ENCODE measurements at regions not wholly inside any gene's neighbourhood (a gene's known extent, or its start where the extent isn't known, plus 50 kb on each side); places are given as distances from the start of the nearest gene placed in this dataset.

DNA sequence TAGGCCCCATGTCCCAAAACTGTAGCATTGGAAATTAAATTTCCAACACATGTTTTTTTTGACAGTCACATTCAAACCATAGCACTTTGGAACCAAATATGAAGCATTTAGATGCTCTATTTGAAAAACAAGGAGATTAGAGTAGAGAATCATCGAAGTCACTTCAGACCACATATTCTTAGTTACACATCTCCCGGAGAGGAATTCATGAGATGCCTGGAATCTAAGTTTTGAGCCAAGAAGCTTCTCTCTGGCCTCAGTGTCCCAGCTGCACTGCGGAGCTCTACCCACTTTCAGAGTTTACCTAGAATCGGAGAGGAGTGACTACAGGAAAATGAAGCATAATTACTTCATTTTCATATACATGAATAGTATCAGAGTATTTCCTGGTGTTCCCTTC lies 385.9 kb downstream of the TNS1 start:
- 62% methylated on average over 4 of the region's 4 CpGs for WGBS (ENCODE audit: low lambda C conversion rate)
- POLR2A ChIA-PET, result no interaction called here

GRCh38 chr2:217615171-217615570 lies 387.6 kb downstream of the TNS1 start:
- Histone ChIP-seq H4K20me1 (ENCODE audit: insufficient read depth) (no peaks in the 10 kb centered on the region), H3F3A (replicated peaks; ENCODE audit: insufficient read depth) (no peaks in the 10 kb centered on the region), H3K9ac (no peak overlapping the region), H3K27ac (ENCODE audit: low read depth in 2 of 2, low read length in 1 of 2) (no peak overlapping the region), H2AFZ (ENCODE audit: low read depth) (no peak overlapping the region), H3K79me2 (ENCODE audit: insufficient read depth) (no peaks in the 10 kb centered on the region), H3K4me3 (ENCODE audit: low read depth in 2 of 2, low read length in 1 of 2) (no peak overlapping the region), H3K27me3 (ENCODE audit: insufficient read depth) (no peaks in the 10 kb centered on the region), H3K9me2 (no peaks in the 10 kb centered on the region), H3K4me1 (ENCODE audit: control insufficient read depth in 1 of 2, insufficient read depth in 2 of 2, low read depth in 1 of 2, low read length in 1 of 2) (peaks cover 0 to 9% of the 10 kb centered on the region in 2 experiments; a peak in 1 of 4 replicates), H3K9me3 (no peaks in the 10 kb centered on the region), H3K36me3 (replicated peaks in 1 of 2; ENCODE audit: control insufficient read depth in 1 of 2, insufficient read depth in 2 of 2, low read length in 1 of 2) (no peaks in the 10 kb centered on the region), H3K4me2 (no peak overlapping the region)
- no peak for DNase-seq
- ChIA-PET POLR2A (no interaction called here), CTCF (no interaction called here)
- WGBS (ENCODE audit: low lambda C conversion rate), result 61% methylated on average over 1 of the region's 1 CpG
- no peak for TF ChIP-seq JUND (IDR thresholded peaks at IDR 0.05)
- no peak for TF ChIP-seq GABPA (IDR thresholded peaks at IDR 0.05; ENCODE audit: low read depth)
- no peak for TF ChIP-seq GATA2 (CRISPR knock-in tag; IDR thresholded peaks at IDR 0.05)
- TF ChIP-seq FOXJ3 (CRISPR knock-in tag; IDR thresholded peaks at IDR 0.05), result no peak

More for the DNA sequence above, 385.9 kb downstream of the TNS1 start:
- TF ChIP-seq EZH2phosphoT487 (IDR thresholded peaks at IDR 0.05; ENCODE audit: borderline replicate concordance, low read depth), result no peak
- no peak for TF ChIP-seq POLR2AphosphoS5 (IDR thresholded peaks at IDR 0.05; ENCODE audit: low read depth, low read length)
- Histone ChIP-seq H3K9me3 (no peaks in the 10 kb centered on the region), H4K20me1 (ENCODE audit: insufficient read depth) (no peaks in the 10 kb centered on the region), H3K4me3 (ENCODE audit: low read depth in 2 of 2, low read length in 1 of 2) (no peak overlapping the region), H3K4me2 (no peak overlapping the region), H3K27me3 (ENCODE audit: insufficient read depth) (no peaks in the 10 kb centered on the region), H3K4me1 (ENCODE audit: control insufficient read depth in 1 of 2, insufficient read depth in 2 of 2, low read depth in 1 of 2, low read length in 1 of 2) (peaks cover 0 to 12% of the 10 kb centered on the region in 2 experiments; a peak in 1 of 4 replicates), H3K9me2 (no peaks in the 10 kb centered on the region), H3K9ac (no peak overlapping the region), H2AFZ (ENCODE audit: low read depth) (no peak overlapping the region), H3F3A (replicated peaks; ENCODE audit: insufficient read depth) (no peaks in the 10 kb centered on the region), H3K36me3 (replicated peaks in 1 of 2; ENCODE audit: control insufficient read depth in 1 of 2, insufficient read depth in 2 of 2, low read length in 1 of 2) (no peaks in the 10 kb centered on the region), H3K79me2 (ENCODE audit: insufficient read depth) (no peaks in the 10 kb centered on the region), H3K27ac (ENCODE audit: low read depth in 2 of 2, low read length in 1 of 2) (no peak overlapping the region)
- DNase-seq, result no peak
- CTCF ChIA-PET, result no interaction called here

GRCh38 chr2:217614498-217614897 lies 388.3 kb downstream of the TNS1 start:
- H3K9me3 ChIP-seq, result no peaks in the 10 kb centered on the region
- ChIA-PET CTCF (no interaction called here), POLR2A (no interaction called here)
- no peak overlapping the region for H3K27ac ChIP-seq (ENCODE audit: low read depth in 2 of 2, low read length in 1 of 2)
- no peak overlapping the region for H3K9ac ChIP-seq
- H3K4me1 ChIP-seq (ENCODE audit: control insufficient read depth in 1 of 2, insufficient read depth in 2 of 2, low read depth in 1 of 2, low read length in 1 of 2), result peaks cover 0 to 9% of the 10 kb centered on the region in 2 experiments; a peak in 1 of 4 replicates
- H3K9me2 ChIP-seq, result no peaks in the 10 kb centered on the region
- no peak for DNase-seq
- TF ChIP-seq NFIC (IDR thresholded peaks at IDR 0.05; ENCODE audit: borderline replicate concordance) (no peak), TEAD4 (IDR thresholded peaks at IDR 0.05; ENCODE audit: borderline replicate concordance, insufficient read depth) (no peak), TAF1 (IDR thresholded peaks at IDR 0.05; ENCODE audit: borderline replicate concordance, low read depth, low read length) (no peak), YY1 (IDR thresholded peaks at IDR 0.05; ENCODE audit: low read depth) (no peak), IRF3 (IDR thresholded peaks at IDR 0.05; ENCODE audit: low read depth, low read length) (no peak), PBX3 (IDR thresholded peaks at IDR 0.05) (no peak), MEF2A (IDR thresholded peaks at IDR 0.05; ENCODE audit: borderline replicate concordance, low read depth) (no peak), POLR2AphosphoS5 (IDR thresholded peaks at IDR 0.05; ENCODE audit: low read depth, low read length) (no peak)
- TF ChIP-seq, protein P1, sequence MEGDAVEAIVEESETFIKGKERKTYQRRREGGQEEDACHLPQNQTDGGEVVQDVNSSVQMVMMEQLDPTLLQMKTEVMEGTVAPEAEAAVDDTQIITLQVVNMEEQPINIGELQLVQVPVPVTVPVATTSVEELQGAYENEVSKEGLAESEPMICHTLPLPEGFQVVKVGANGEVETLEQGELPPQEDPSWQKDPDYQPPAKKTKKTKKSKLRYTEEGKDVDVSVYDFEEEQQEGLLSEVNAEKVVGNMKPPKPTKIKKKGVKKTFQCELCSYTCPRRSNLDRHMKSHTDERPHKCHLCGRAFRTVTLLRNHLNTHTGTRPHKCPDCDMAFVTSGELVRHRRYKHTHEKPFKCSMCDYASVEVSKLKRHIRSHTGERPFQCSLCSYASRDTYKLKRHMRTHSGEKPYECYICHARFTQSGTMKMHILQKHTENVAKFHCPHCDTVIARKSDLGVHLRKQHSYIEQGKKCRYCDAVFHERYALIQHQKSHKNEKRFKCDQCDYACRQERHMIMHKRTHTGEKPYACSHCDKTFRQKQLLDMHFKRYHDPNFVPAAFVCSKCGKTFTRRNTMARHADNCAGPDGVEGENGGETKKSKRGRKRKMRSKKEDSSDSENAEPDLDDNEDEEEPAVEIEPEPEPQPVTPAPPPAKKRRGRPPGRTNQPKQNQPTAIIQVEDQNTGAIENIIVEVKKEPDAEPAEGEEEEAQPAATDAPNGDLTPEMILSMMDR (IDR thresholded peaks at IDR 0.05), result no peak
- H3K27me3 ChIP-seq (ENCODE audit: insufficient read depth), result no peaks in the 10 kb centered on the region
- H3K4me2 ChIP-seq, result no peak overlapping the region
- WGBS (ENCODE audit: low lambda C conversion rate), result 85% methylated on average over 3 of the region's 3 CpGs
- no peaks in the 10 kb centered on the region for H3K36me3 ChIP-seq (replicated peaks in 1 of 2; ENCODE audit: control insufficient read depth in 1 of 2, insufficient read depth in 2 of 2, low read length in 1 of 2)
- no peak overlapping the region for H2AFZ ChIP-seq (ENCODE audit: low read depth)
- H3F3A ChIP-seq (replicated peaks; ENCODE audit: insufficient read depth), result no peaks in the 10 kb centered on the region
- H3K4me3 ChIP-seq (ENCODE audit: low read depth in 2 of 2, low read length in 1 of 2), result no peak overlapping the region
- H4K20me1 ChIP-seq (ENCODE audit: insufficient read depth), result no peaks in the 10 kb centered on the region
- no peaks in the 10 kb centered on the region for H3K79me2 ChIP-seq (ENCODE audit: insufficient read depth)
